ENCODE measurements at regions not wholly inside any gene's neighbourhood (a gene's known extent, or its start where the extent isn't known, plus 50 kb on each side); places are given as distances from the start of the nearest gene placed in this dataset.

DNA sequence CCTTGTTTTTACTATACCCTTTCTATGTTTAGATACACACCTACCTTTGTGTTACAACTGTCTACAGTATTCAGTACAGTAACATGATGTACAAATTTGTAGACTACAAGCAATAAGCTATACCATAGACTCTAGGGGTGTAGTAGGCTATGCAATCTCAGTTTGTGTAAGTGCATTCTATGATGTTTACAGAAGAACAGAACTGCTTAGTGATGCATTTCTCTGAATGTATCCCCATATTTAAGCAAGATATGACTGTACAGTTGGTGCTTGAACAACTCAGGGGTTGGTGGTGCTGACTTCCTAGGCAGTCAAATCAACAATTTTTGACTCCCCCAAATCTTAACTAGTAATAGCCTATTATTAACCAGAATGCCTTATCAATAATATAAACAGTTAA lies 467.1 kb upstream of the TGFBR2 start:
- H3K79me2 ChIP-seq (ENCODE audit: control insufficient read depth, insufficient read depth, low read length, unreplicated experiment), result no peaks in the 10 kb centered on the region
- H2AFZ ChIP-seq (ENCODE audit: low read length, unreplicated experiment), result no peak overlapping the region
- no peaks in the 10 kb centered on the region for H3K27me3 ChIP-seq (ENCODE audit: insufficient read depth, low read length)
- no peak overlapping the region for H3K27ac ChIP-seq (ENCODE audit: low read depth, low read length)
- no peaks in the 10 kb centered on the region for H3K4me1 ChIP-seq (ENCODE audit: control insufficient read depth, insufficient read depth, low read length, unreplicated experiment)
- H3K36me3 ChIP-seq (ENCODE audit: insufficient read depth, low read length), result no peaks in the 10 kb centered on the region
- no peak overlapping the region for H3K4me3 ChIP-seq (ENCODE audit: low read depth, low read length)

GRCh38 chr3:30140356-30141075 lies 465.9 kb upstream of the TGFBR2 start:
- no peak overlapping the region for H2AFZ ChIP-seq (ENCODE audit: low read length, unreplicated experiment)

GRCh38 chr3:30141178-30141581 lies 465.2 kb upstream of the TGFBR2 start:
- Histone ChIP-seq H2AFZ (ENCODE audit: low read length, unreplicated experiment) (peak overlapping the region; percentile 55), H3K27ac (ENCODE audit: low read depth, low read length) (no peak overlapping the region), H3K4me1 (ENCODE audit: control insufficient read depth, insufficient read depth, low read length, unreplicated experiment) (no peaks in the 10 kb centered on the region), H3K79me2 (ENCODE audit: control insufficient read depth, insufficient read depth, low read length, unreplicated experiment) (no peaks in the 10 kb centered on the region), H3K4me3 (ENCODE audit: low read depth, low read length) (no peak overlapping the region), H3K27me3 (ENCODE audit: insufficient read depth, low read length) (no peaks in the 10 kb centered on the region), H3K36me3 (ENCODE audit: insufficient read depth, low read length) (no peaks in the 10 kb centered on the region)

More at GRCh38 chr3:30140356-30141075, 465.9 kb upstream of the TGFBR2 start:
- H3K36me3 ChIP-seq (ENCODE audit: insufficient read depth, low read length), result no peaks in the 10 kb centered on the region
- no peaks in the 10 kb centered on the region for H3K27me3 ChIP-seq (ENCODE audit: insufficient read depth, low read length)
- no peaks in the 10 kb centered on the region for H3K79me2 ChIP-seq (ENCODE audit: control insufficient read depth, insufficient read depth, low read length, unreplicated experiment)
- H3K4me1 ChIP-seq (ENCODE audit: control insufficient read depth, insufficient read depth, low read length, unreplicated experiment), result no peaks in the 10 kb centered on the region
- no peak overlapping the region for H3K4me3 ChIP-seq (ENCODE audit: low read depth, low read length)
- no peak overlapping the region for H3K27ac ChIP-seq (ENCODE audit: low read depth, low read length)

DNA sequence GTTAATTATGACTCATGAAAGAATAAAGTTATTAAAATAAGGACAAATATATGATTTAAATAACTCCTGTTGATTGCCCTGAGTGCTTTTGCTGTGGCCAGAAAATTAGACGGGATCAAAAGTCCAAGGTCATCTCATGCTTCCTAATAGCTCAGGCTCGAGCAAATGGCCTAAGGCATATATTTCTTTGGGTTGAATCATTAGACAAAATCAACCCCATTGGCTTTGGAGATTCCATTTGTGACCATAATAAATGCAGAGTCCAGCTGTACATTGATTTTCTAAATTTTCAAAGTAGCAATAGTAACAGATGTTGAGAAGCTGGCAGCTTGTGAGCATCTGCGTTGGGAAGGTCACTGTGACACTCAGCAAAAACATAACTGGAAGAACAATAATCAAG lies 464.5 kb upstream of the TGFBR2 start:
- Histone ChIP-seq H3K79me2 (ENCODE audit: control insufficient read depth, insufficient read depth, low read length, unreplicated experiment) (no peaks in the 10 kb centered on the region), H2AFZ (ENCODE audit: low read length, unreplicated experiment) (no peak overlapping the region), H3K4me1 (ENCODE audit: control insufficient read depth, insufficient read depth, low read length, unreplicated experiment) (no peaks in the 10 kb centered on the region), H3K4me3 (ENCODE audit: low read depth, low read length) (no peak overlapping the region), H3K27me3 (ENCODE audit: insufficient read depth, low read length) (no peaks in the 10 kb centered on the region), H3K27ac (ENCODE audit: low read depth, low read length) (no peak overlapping the region), H3K36me3 (ENCODE audit: insufficient read depth, low read length) (no peaks in the 10 kb centered on the region)

GRCh38 chr3:30142946-30143345 lies 463.5 kb upstream of the TGFBR2 start:
- Histone ChIP-seq H3K4me1 (ENCODE audit: control insufficient read depth, insufficient read depth, low read length, unreplicated experiment) (no peaks in the 10 kb centered on the region), H3K36me3 (ENCODE audit: insufficient read depth, low read length) (no peaks in the 10 kb centered on the region), H3K4me3 (ENCODE audit: low read depth, low read length) (no peak overlapping the region), H3K27me3 (ENCODE audit: insufficient read depth, low read length) (no peaks in the 10 kb centered on the region), H2AFZ (ENCODE audit: low read length, unreplicated experiment) (no peak overlapping the region), H3K79me2 (ENCODE audit: control insufficient read depth, insufficient read depth, low read length, unreplicated experiment) (no peaks in the 10 kb centered on the region), H3K27ac (ENCODE audit: low read depth, low read length) (no peak overlapping the region)

GRCh38 chr3:30145281-30145680 lies 461.1 kb upstream of the TGFBR2 start:
- no peaks in the 10 kb centered on the region for H3K79me2 ChIP-seq (ENCODE audit: control insufficient read depth, insufficient read depth, low read length, unreplicated experiment)

GRCh38 chr3:30146978-30147377 lies 459.4 kb upstream of the TGFBR2 start:
- H3K79me2 ChIP-seq (ENCODE audit: control insufficient read depth, insufficient read depth, low read length, unreplicated experiment), result no peaks in the 10 kb centered on the region
- no peak overlapping the region for H2AFZ ChIP-seq (ENCODE audit: low read length, unreplicated experiment)
- H3K36me3 ChIP-seq (ENCODE audit: insufficient read depth, low read length), result no peaks in the 10 kb centered on the region

More at GRCh38 chr3:30145281-30145680, 461.1 kb upstream of the TGFBR2 start:
- H3K27me3 ChIP-seq (ENCODE audit: insufficient read depth, low read length), result no peaks in the 10 kb centered on the region
- H3K36me3 ChIP-seq (ENCODE audit: insufficient read depth, low read length), result no peaks in the 10 kb centered on the region
- H2AFZ ChIP-seq (ENCODE audit: low read length, unreplicated experiment), result no peak overlapping the region
- H3K4me1 ChIP-seq (ENCODE audit: control insufficient read depth, insufficient read depth, low read length, unreplicated experiment), result no peaks in the 10 kb centered on the region
- no peak overlapping the region for H3K4me3 ChIP-seq (ENCODE audit: low read depth, low read length)
- H3K27ac ChIP-seq (ENCODE audit: low read depth, low read length), result no peak overlapping the region

DNA sequence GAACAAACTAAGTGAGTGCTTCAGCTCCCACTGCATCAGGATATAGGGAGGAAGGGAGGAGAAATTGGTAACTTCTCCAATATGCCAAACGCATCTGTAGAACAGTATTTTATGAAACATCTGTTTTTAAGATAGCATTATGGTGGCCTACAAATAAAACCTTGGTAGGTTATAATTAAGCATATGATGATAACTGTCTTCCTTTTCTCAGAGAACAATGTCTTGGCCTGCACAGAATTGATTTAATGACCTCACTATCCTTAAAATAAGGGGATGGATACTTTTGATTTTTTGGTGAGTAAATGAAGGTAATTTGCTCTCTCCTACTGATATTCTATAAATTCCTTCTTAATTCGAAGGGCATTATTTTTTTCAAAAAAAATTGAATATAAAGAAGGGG lies 451.5 kb upstream of the TGFBR2 start:
- Histone ChIP-seq H3K4me3 (ENCODE audit: low read depth, low read length) (no peak overlapping the region), H3K27ac (ENCODE audit: low read depth, low read length) (no peak overlapping the region), H3K36me3 (ENCODE audit: insufficient read depth, low read length) (no peaks in the 10 kb centered on the region)

More at GRCh38 chr3:30146978-30147377, 459.4 kb upstream of the TGFBR2 start:
- H3K4me3 ChIP-seq (ENCODE audit: low read depth, low read length), result no peak overlapping the region
- no peak overlapping the region for H3K27ac ChIP-seq (ENCODE audit: low read depth, low read length)
- no peaks in the 10 kb centered on the region for H3K27me3 ChIP-seq (ENCODE audit: insufficient read depth, low read length)
- H3K4me1 ChIP-seq (ENCODE audit: control insufficient read depth, insufficient read depth, low read length, unreplicated experiment), result no peaks in the 10 kb centered on the region

DNA sequence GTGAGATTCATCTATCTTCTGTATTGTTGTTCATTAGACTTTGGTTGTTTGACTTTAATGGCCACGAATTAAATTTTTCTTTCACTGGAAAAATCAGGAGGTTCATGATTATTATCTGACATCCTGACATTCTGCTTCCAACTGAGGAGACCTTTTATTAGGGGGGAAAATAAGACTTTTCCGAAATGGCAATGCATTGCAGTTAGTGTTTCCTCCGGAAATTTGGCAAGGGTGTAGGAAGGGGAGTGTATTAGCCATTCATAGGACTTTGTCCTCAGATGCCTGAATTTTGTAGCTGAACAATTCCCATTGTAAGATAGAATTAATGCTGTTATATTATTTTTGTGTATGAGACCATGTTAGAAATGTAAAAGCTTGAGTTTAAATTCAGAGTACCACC lies 450.6 kb upstream of the TGFBR2 start:
- Histone ChIP-seq H2AFZ (ENCODE audit: low read length, unreplicated experiment) (no peak overlapping the region), H3K4me1 (ENCODE audit: control insufficient read depth, insufficient read depth, low read length, unreplicated experiment) (peaks cover 13% of the 10 kb centered on the region), H3K4me3 (ENCODE audit: low read depth, low read length) (no peak overlapping the region)

More for the DNA sequence above, 451.5 kb upstream of the TGFBR2 start:
- Histone ChIP-seq H3K79me2 (ENCODE audit: control insufficient read depth, insufficient read depth, low read length, unreplicated experiment) (no peaks in the 10 kb centered on the region), H3K27me3 (ENCODE audit: insufficient read depth, low read length) (no peaks in the 10 kb centered on the region), H3K4me1 (ENCODE audit: control insufficient read depth, insufficient read depth, low read length, unreplicated experiment) (peaks cover 13% of the 10 kb centered on the region), H2AFZ (ENCODE audit: low read length, unreplicated experiment) (no peak overlapping the region)

DNA sequence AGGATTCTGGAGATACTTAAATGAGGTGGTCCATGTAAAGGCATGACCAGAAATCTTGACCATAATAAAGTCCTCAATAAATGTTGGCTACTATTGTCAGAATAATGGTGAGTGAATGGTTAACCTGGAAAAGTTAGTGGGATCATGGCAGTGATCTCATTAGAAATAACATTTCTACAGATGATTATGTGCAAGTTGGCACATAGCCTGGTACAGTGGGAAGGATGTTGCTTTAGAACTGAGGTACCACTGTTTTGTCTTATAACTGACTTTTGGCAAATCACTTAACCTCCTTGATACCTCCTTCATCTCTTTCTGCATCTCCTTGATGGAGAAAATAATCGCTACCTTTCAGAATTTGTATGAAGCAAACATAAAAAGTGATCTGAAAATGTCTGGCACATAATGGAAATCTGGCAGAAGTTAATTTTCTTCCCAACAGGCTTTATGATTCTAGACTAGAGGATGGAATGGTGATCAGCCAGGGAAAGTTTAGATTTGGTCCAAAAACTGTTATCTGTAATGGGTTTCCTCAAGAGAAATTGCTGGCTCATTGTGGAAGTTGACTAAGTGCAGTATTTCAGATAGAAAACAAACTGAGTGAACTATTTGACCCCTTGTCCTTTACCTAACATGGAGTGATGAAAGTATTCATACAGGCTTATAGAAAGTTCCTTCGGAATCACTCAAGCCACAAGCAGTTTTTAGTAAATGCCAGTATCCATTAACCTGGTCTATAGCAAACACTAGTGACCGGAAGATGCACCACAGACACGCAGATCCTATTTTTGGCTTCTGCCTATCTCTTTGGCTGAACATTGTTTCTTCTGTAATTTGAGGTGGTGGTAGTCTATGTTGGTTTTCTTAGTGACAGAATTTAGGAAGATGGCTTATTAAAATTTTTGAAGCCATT lies 449.6 kb upstream of the TGFBR2 start:
- Histone ChIP-seq H3K4me1 (ENCODE audit: control insufficient read depth, insufficient read depth, low read length, unreplicated experiment) (peaks cover 21% of the 10 kb centered on the region), H3K79me2 (ENCODE audit: control insufficient read depth, insufficient read depth, low read length, unreplicated experiment) (no peaks in the 10 kb centered on the region), H3K36me3 (ENCODE audit: insufficient read depth, low read length) (no peaks in the 10 kb centered on the region), H3K27ac (ENCODE audit: low read depth, low read length) (peak overlapping the region; percentile 83), H3K27me3 (ENCODE audit: insufficient read depth, low read length) (no peaks in the 10 kb centered on the region), H3K4me3 (ENCODE audit: low read depth, low read length) (peak overlapping the region; percentile 15; the same call in 1 of the 2 replicates), H2AFZ (ENCODE audit: low read length, unreplicated experiment) (peak overlapping the region; percentile 55)

More for the DNA sequence above, 450.6 kb upstream of the TGFBR2 start:
- no peaks in the 10 kb centered on the region for H3K79me2 ChIP-seq (ENCODE audit: control insufficient read depth, insufficient read depth, low read length, unreplicated experiment)
- H3K36me3 ChIP-seq (ENCODE audit: insufficient read depth, low read length), result no peaks in the 10 kb centered on the region
- no peak overlapping the region for H3K27ac ChIP-seq (ENCODE audit: low read depth, low read length)
- H3K27me3 ChIP-seq (ENCODE audit: insufficient read depth, low read length), result no peaks in the 10 kb centered on the region
